Stimulated activated CD4-positive, alpha-beta T cell treated with anti-CD3 and anti-CD28 coated beads, Interleukin-4, amount 100 ng/mL, for 24 hours (primary cell): ENCODE measurements at regions not wholly inside any gene's neighbourhood (a gene's known extent, or its start where the extent isn't known, plus 50 kb on each side); places are given as distances from the start of the nearest gene placed in this dataset.

Experiments used
- DNase-seq: peaks from one replicate; pipeline ENCODE4 v3.0.0-alpha.2; 2020

- no peak for DNase-seq
Observed at GRCh38 chr7:148472406-148472805, 118.2 kb upstream of the C7orf33 start.

- no peak for DNase-seq
Observed at GRCh38 chr7:148473703-148474480, 116.7 kb upstream of the C7orf33 start.

GRCh38 chr7:148474481-148475025, 116.0 kb upstream of the C7orf33 start:
- DNase-seq: no peak

GRCh38 chr7:148478551-148478950, 112.0 kb upstream of the C7orf33 start:
- no peak for DNase-seq

GRCh38 chr7:148480479-148481146, 110.0 kb upstream of the C7orf33 start:
- no peak for DNase-seq

GRCh38 chr7:148481147-148481526, 109.4 kb upstream of the C7orf33 start:
- no peak for DNase-seq

- no peak for DNase-seq
Observed at GRCh38 chr7:148481971-148482626, 108.5 kb upstream of the C7orf33 start.

- no peak for DNase-seq
Observed at GRCh38 chr7:148483515-148484308, 106.9 kb upstream of the C7orf33 start.

GRCh38 chr7:148484486-148484885, 106.1 kb upstream of the C7orf33 start:
- DNase-seq: no peak

GRCh38 chr7:148485618-148486017, 104.9 kb upstream of the C7orf33 start:
- no peak for DNase-seq

- DNase-seq: no peak
Observed at GRCh38 chr7:148486937-148487336, 103.6 kb upstream of the C7orf33 start.

- DNase-seq: no peak
Observed at GRCh38 chr7:148487912-148488311, 102.7 kb upstream of the C7orf33 start.

GRCh38 chr7:148489678-148490077, 100.9 kb upstream of the C7orf33 start:
- no peak for DNase-seq

GRCh38 chr7:148492157-148492860, 98.3 kb upstream of the C7orf33 start:
- no peak for DNase-seq

GRCh38 chr7:148495605-148496004, 95.0 kb upstream of the C7orf33 start:
- DNase-seq: no peak

GRCh38 chr7:148500978-148501377, 89.6 kb upstream of the C7orf33 start:
- no peak for DNase-seq

GRCh38 chr7:148503900-148504487, 86.6 kb upstream of the C7orf33 start:
- peak; percentile 14 for DNase-seq

GRCh38 chr7:148505645-148506375, 84.8 kb upstream of the C7orf33 start:
- no peak for DNase-seq

GRCh38 chr7:148507064-148507573, 83.4 kb upstream of the C7orf33 start:
- peak; percentile 38 for DNase-seq

GRCh38 chr7:148507787-148508186, 82.8 kb upstream of the C7orf33 start:
- DNase-seq: peak; percentile 40

- DNase-seq: no peak
Observed at GRCh38 chr7:148514236-148514635, 76.3 kb upstream of the C7orf33 start.
